Right atrium auricular region (tissue), 2 donors: ENCODE measurements at regions not wholly inside any gene's neighbourhood (a gene's known extent, or its start where the extent isn't known, plus 50 kb on each side); places are given as distances from the start of the nearest gene placed in this dataset.

Experiments used
- DNase-seq: peaks from one replicate; pipeline ENCODE4 v3.0.0-alpha.2; 2019; ENCODE audit warnings: low spot score
- H3K27ac ChIP-seq, 2 donors: fragments of 200-600 bp; sonication (generic); 1 replicate in 1 of 2; 2 replicates in 1 of 2; pipeline ENCODE4 v1.5.1; 2016 to 2019
- H3K27me3 ChIP-seq, 2 donors: fragments of 200-600 bp; sonication (generic); one replicate each; pipeline versions ENCODE4 v1.5.1 to v1.6.0; 2017 to 2019
- H3K36me3 ChIP-seq: fragments of 200-600 bp; sonication (generic); one replicate; pipeline ENCODE4 v1.5.1; 2016
- H3K4me1 ChIP-seq, 2 donors: fragments of 200-600 bp; sonication (generic); one replicate each; pipeline versions ENCODE4 v1.5.1 to v1.6.0; 2017 to 2019
- H3K4me3 ChIP-seq, 2 donors: fragments of 200-600 bp; sonication (generic); 1 replicate in 1 of 2; 2 replicates in 1 of 2; pipeline ENCODE4 v1.5.1; 2017 to 2019; ENCODE audit warnings: mild to moderate bottlenecking in 1 of 2, moderate library complexity in 1 of 2
- H3K9me3 ChIP-seq, 2 donors: fragments of 200-600 bp; sonication (generic); one replicate each; pipeline ENCODE4 v1.5.1; 2019
- CTCF ChIP-seq, 2 donors: fragments of 200-600 bp; sonication (generic); IDR thresholded peaks; one replicate each; pipeline ENCODE4 v1.5.1; 2019; ENCODE audit warnings: antibody characterized with exemption in 2 of 2

- H3K27me3 ChIP-seq: no peaks in the 10 kb centered on the region
- no peak for DNase-seq
- H3K27ac ChIP-seq: no peak overlapping the region
- no peak for TF ChIP-seq CTCF (IDR thresholded peaks at IDR 0.05)
- no peaks in the 10 kb centered on the region for H3K4me1 ChIP-seq
- H3K4me3 ChIP-seq: no peak overlapping the region
- H3K36me3 ChIP-seq: no peaks in the 10 kb centered on the region
- no peaks in the 10 kb centered on the region for H3K9me3 ChIP-seq
These were observed 189.3 kb upstream of the NRIP1 start for GRCh38 chr21:15254111-15254510.

- no peak for TF ChIP-seq CTCF (IDR thresholded peaks at IDR 0.05)
- no peaks in the 10 kb centered on the region for H3K27me3 ChIP-seq
These were observed 190.5 kb upstream of the NRIP1 start for GRCh38 chr21:15255261-15255660.

GRCh38 chr21:15255763-15256162 lies 191.0 kb upstream of the NRIP1 start:
- Histone ChIP-seq H3K4me3 (no peak overlapping the region), H3K27me3 (no peaks in the 10 kb centered on the region), H3K36me3 (no peaks in the 10 kb centered on the region), H3K27ac (no peak overlapping the region), H3K9me3 (no peaks in the 10 kb centered on the region), H3K4me1 (no peaks in the 10 kb centered on the region)
- no peak for TF ChIP-seq CTCF (IDR thresholded peaks at IDR 0.05)
- DNase-seq: no peak

More at GRCh38 chr21:15255261-15255660, 190.5 kb upstream of the NRIP1 start:
- Histone ChIP-seq H3K36me3 (no peaks in the 10 kb centered on the region), H3K27ac (no peak overlapping the region), H3K9me3 (no peaks in the 10 kb centered on the region), H3K4me1 (no peaks in the 10 kb centered on the region), H3K4me3 (no peak overlapping the region)
- DNase-seq: no peak

- H3K4me1 ChIP-seq: no peaks in the 10 kb centered on the region
- no peaks in the 10 kb centered on the region for H3K27me3 ChIP-seq
- H3K36me3 ChIP-seq: no peaks in the 10 kb centered on the region
- no peak for TF ChIP-seq CTCF (IDR thresholded peaks at IDR 0.05)
- H3K4me3 ChIP-seq: no peak overlapping the region
- H3K27ac ChIP-seq: no peak overlapping the region
- H3K9me3 ChIP-seq: no peaks in the 10 kb centered on the region
- no peak for DNase-seq
These were observed 192.2 kb upstream of the NRIP1 start for GRCh38 chr21:15256996-15257395.

GRCh38 chr21:15257646-15258045 lies 192.8 kb upstream of the NRIP1 start:
- Histone ChIP-seq H3K4me3 (no peak overlapping the region), H3K27me3 (no peaks in the 10 kb centered on the region), H3K9me3 (no peaks in the 10 kb centered on the region), H3K4me1 (no peaks in the 10 kb centered on the region), H3K36me3 (no peaks in the 10 kb centered on the region), H3K27ac (no peak overlapping the region)
- TF ChIP-seq CTCF (IDR thresholded peaks at IDR 0.05): no peak
- no peak for DNase-seq

- H3K27me3 ChIP-seq: no peaks in the 10 kb centered on the region
- H3K9me3 ChIP-seq: no peaks in the 10 kb centered on the region
- TF ChIP-seq CTCF (IDR thresholded peaks at IDR 0.05): no peak
- H3K4me1 ChIP-seq: no peaks in the 10 kb centered on the region
- no peaks in the 10 kb centered on the region for H3K36me3 ChIP-seq
- no peak overlapping the region for H3K4me3 ChIP-seq
- DNase-seq: no peak
- H3K27ac ChIP-seq: no peak overlapping the region
These were observed 195.0 kb upstream of the NRIP1 start for GRCh38 chr21:15259824-15260223.
